Transverse colon (tissue), 4 donors: ENCODE measurements at regions not wholly inside any gene's neighbourhood (a gene's known extent, or its start where the extent isn't known, plus 50 kb on each side); places are given as distances from the start of the nearest gene placed in this dataset.

Experiments
- DNase-seq: peaks from one replicate; pipeline ENCODE4 v3.0.0-alpha.2; 2019
- H3K27ac ChIP-seq, 4 donors: fragments of 200-600 bp; sonication (generic); 2 replicates each; pipeline ENCODE4 v1.5.1; 2016 to 2018; ENCODE audit warnings: inconsistent platforms in 4 of 4
- H3K27me3 ChIP-seq: fragments of 200-600 bp; sonication (generic); 2 replicates; pipeline ENCODE4 v1.5.1; 2017; ENCODE audit warnings: inconsistent platforms
- H3K36me3 ChIP-seq, 4 donors: fragments of 200-600 bp; sonication (generic); 2 replicates each; pipeline ENCODE4 v1.5.1; 2017 to 2019; ENCODE audit warnings: inconsistent platforms in 4 of 4
- H3K4me1 ChIP-seq, 4 donors: fragments of 200-600 bp; sonication (generic); 2 replicates each; pipeline ENCODE4 v1.5.1; 2017 to 2020; ENCODE audit warnings: inconsistent platforms in 4 of 4
- H3K4me3 ChIP-seq, 4 donors: fragments of 200-600 bp; sonication (generic); 1 replicate in 1 of 4; 2 replicates in 3 of 4; pipeline versions ENCODE4 v1.5.1 to v1.6.1; 2017 to 2019; ENCODE audit warnings: inconsistent platforms in 4 of 4
- H3K9me3 ChIP-seq, 2 donors: fragments of 200-600 bp; sonication (generic); 2 replicates each; pipeline ENCODE4 v1.5.1; 2017 to 2019; ENCODE audit warnings: inconsistent platforms in 2 of 2
- CTCF ChIP-seq, 5 experiments: fragments of 200-600 bp in 3 of 5; fragments of 450-650 bp in 2 of 5; sonication (generic) in 3 of 5; IDR thresholded peaks; 1 replicate in 2 of 5; 2 replicates in 3 of 5; pipeline ENCODE4 v1.5.1; 2016 to 2017; ENCODE audit warnings: antibody characterized with exemption in 5 of 5, inconsistent platforms in 3 of 5, mild to moderate bottlenecking in 2 of 5, moderate library complexity in 1 of 5
- EP300 ChIP-seq: sonication (generic); formaldehyde crosslinking; IDR thresholded peaks from one replicate; pipeline ENCODE4 v1.6.1; 2017; ENCODE audit warnings: antibody characterized with exemption, low read depth
- POLR2A ChIP-seq: fragments of 450-650 bp; IDR thresholded peaks from one replicate; pipeline ENCODE4 v1.6.1; 2016; ENCODE audit warnings: antibody characterized with exemption, mild to moderate bottlenecking, moderate library complexity
- POLR2AphosphoS5 ChIP-seq, 3 donors: sonication (generic); formaldehyde crosslinking; IDR thresholded peaks; one replicate each; pipeline ENCODE4 v1.6.1; 2016; ENCODE audit warnings: antibody characterized with exemption in 3 of 3
- WGBS, 2 donors: methylation state at CpG; one replicate each; pipeline ENCODE4 v1.1.5; 2018; ENCODE audit warnings: low coverage in 1 of 2; 5-methylcytosine and 5-hydroxymethylcytosine counted together
- in situ Hi-C, 4 donors: fragments of 200-750 bp; cut with MboI; loops; one replicate each; pipeline versions ENCODE4 v1.15.0 to v1.15.1; 2017; ENCODE audit warnings: low sequenced_read_pairs in 3 of 4, low pct_ligation_motif_present in 1 of 4, low pct_unique_long_range_greater_than_20kb in 1 of 4
- intact Hi-C: fragments of 100-400 bp; cut with DNase I; formaldehyde crosslinking; loops from one replicate; pipeline ENCODE4 v1.15.1; 2023; ENCODE audit warnings: low total_unique reads

- H3K27me3 ChIP-seq = no peaks in the 10 kb centered on the region
- no peak overlapping the region for H3K4me3 ChIP-seq
- H3K27ac ChIP-seq = peak overlapping the region; percentile 5 to 40 (median 26)
- H3K4me1 ChIP-seq = peaks cover 6 to 34% (median 11%) of the 10 kb centered on the region in 4 donors
- no peaks in the 10 kb centered on the region for H3K9me3 ChIP-seq
- in situ Hi-C loops (no loop called here), intact Hi-C loops (no loop called here)
- no peaks in the 10 kb centered on the region for H3K36me3 ChIP-seq
- WGBS, 2 donors = 72 to 81% methylated on average over 3 of the region's 3 CpGs
- no peak for DNase-seq
- TF ChIP-seq POLR2A (no peak), POLR2AphosphoS5 (IDR thresholded peaks at IDR 0.05) (peak in 1 of 3 donors; percentile 10)
These were observed 72.7 kb upstream of the ABI3BP start for GRCh38 chr3:101065962-101066361.

- H3K36me3 ChIP-seq = no peaks in the 10 kb centered on the region
- intact Hi-C loops (no loop called here), in situ Hi-C loops (no loop called here)
- H3K4me3 ChIP-seq = no peak overlapping the region
- no peak for TF ChIP-seq EP300
- TF ChIP-seq POLR2AphosphoS5 (IDR thresholded peaks at IDR 0.05) = no peak
- no peak for TF ChIP-seq CTCF (IDR thresholded peaks at IDR 0.05)
- no peak for TF ChIP-seq POLR2A
- H3K9me3 ChIP-seq = peaks cover 6 to 7% of the 10 kb centered on the region in 2 donors
- H3K27ac ChIP-seq = no peak overlapping the region
- H3K4me1 ChIP-seq = peaks cover 0 to 12% (median 0%) of the 10 kb centered on the region in 4 donors
- no peak for DNase-seq
- no peaks in the 10 kb centered on the region for H3K27me3 ChIP-seq
These were observed 70.2 kb upstream of the ABI3BP start for GRCh38 chr3:101063401-101063800.

GRCh38 chr3:101061312-101061711, 68.1 kb upstream of the ABI3BP start:
- in situ Hi-C loops (no loop called here), intact Hi-C loops (no loop called here)
- Histone ChIP-seq H3K36me3 (no peaks in the 10 kb centered on the region), H3K27ac (no peak overlapping the region), H3K4me1 (peaks cover 0 to 5% (median 0%) of the 10 kb centered on the region in 4 donors), H3K27me3 (no peaks in the 10 kb centered on the region), H3K9me3 (peaks cover 7 to 9% of the 10 kb centered on the region in 2 donors), H3K4me3 (no peak overlapping the region)
- no peak for DNase-seq
- 23% methylated on average over 1 of the region's 1 CpG; no CpG with 5 or more reads in 1 of the 2 donors for WGBS, 2 donors
- TF ChIP-seq CTCF (IDR thresholded peaks at IDR 0.05) (no peak), POLR2AphosphoS5 (IDR thresholded peaks at IDR 0.05) (no peak), POLR2A (no peak), EP300 (no peak)

GRCh38 chr3:101050866-101051265, 57.6 kb upstream of the ABI3BP start:
- H3K27me3 ChIP-seq = no peaks in the 10 kb centered on the region
- in situ Hi-C loops (no loop called here), intact Hi-C loops (no loop called here)
- no peaks in the 10 kb centered on the region for H3K9me3 ChIP-seq
- H3K4me1 ChIP-seq = no peaks in the 10 kb centered on the region
- TF ChIP-seq POLR2A (no peak), CTCF (IDR thresholded peaks at IDR 0.05) (no peak)
- no peak overlapping the region for H3K27ac ChIP-seq
- WGBS, 2 donors = 84 to 88% methylated on average over 3 to 4 of the region's 4 CpGs
- no peaks in the 10 kb centered on the region for H3K36me3 ChIP-seq
- H3K4me3 ChIP-seq = no peak overlapping the region
- no peak for DNase-seq

GRCh38 chr3:101050046-101050445, 56.8 kb upstream of the ABI3BP start:
- Histone ChIP-seq H3K9me3 (no peaks in the 10 kb centered on the region), H3K27me3 (no peaks in the 10 kb centered on the region), H3K4me3 (no peak overlapping the region), H3K27ac (no peak overlapping the region), H3K4me1 (no peaks in the 10 kb centered on the region), H3K36me3 (no peaks in the 10 kb centered on the region)
- no peak for DNase-seq
- in situ Hi-C loops = no loop called here
- no peak for TF ChIP-seq EP300
- no peak for TF ChIP-seq POLR2AphosphoS5 (IDR thresholded peaks at IDR 0.05)
- TF ChIP-seq POLR2A = no peak
- TF ChIP-seq CTCF (IDR thresholded peaks at IDR 0.05) = no peak
- WGBS, 2 donors = 82 to 84% methylated on average over 4 to 5 of the region's 5 CpGs
- intact Hi-C loops = no loop called here
